H9 (cell line): ENCODE measurements at regions not wholly inside any gene's neighbourhood (a gene's known extent, or its start where the extent isn't known, plus 50 kb on each side); places are given as distances from the start of the nearest gene placed in this dataset.

Source experiments
- DNase-seq: peaks from one replicate; pipeline ENCODE4 v3.0.0-alpha.2; 2017
- H2AFZ ChIP-seq: one replicate; pipeline ENCODE4 v1.6.1; 2013; ENCODE audit warnings: mild to moderate bottlenecking, low read length, control low read depth, moderate library complexity
- H2AK5ac ChIP-seq: 2 replicates; pipeline ENCODE4 v1.6.1; 2013; ENCODE audit warnings: low read length, control low read depth, mixed read lengths; ENCODE audit not compliant: insufficient read length
- H2BK120ac ChIP-seq: one replicate; pipeline ENCODE4 v1.6.1; 2013; ENCODE audit warnings: low read depth, mild to moderate bottlenecking, low read length, control low read depth, inconsistent platforms; ENCODE audit not compliant: poor library complexity, severe bottlenecking
- H2BK12ac ChIP-seq: 2 replicates; pipeline ENCODE4 v1.6.1; 2013; ENCODE audit warnings: low read length, control low read depth, mixed read lengths, low read depth; ENCODE audit not compliant: insufficient read length
- H2BK15ac ChIP-seq: 2 replicates; pipeline ENCODE4 v1.6.1; 2013; ENCODE audit warnings: low read depth, low read length, control low read depth
- H2BK20ac ChIP-seq: one replicate; pipeline ENCODE4 v1.6.1; 2013; ENCODE audit warnings: low read depth, mild to moderate bottlenecking, low read length, control low read depth, inconsistent platforms; ENCODE audit not compliant: poor library complexity, severe bottlenecking
- H2BK5ac ChIP-seq: 2 replicates; pipeline ENCODE4 v1.6.1; 2013; ENCODE audit warnings: low read length, control low read depth, mixed read lengths; ENCODE audit not compliant: insufficient read length
- H3K14ac ChIP-seq: 2 replicates; pipeline ENCODE4 v1.6.1; 2013; ENCODE audit warnings: low read length, control low read depth; ENCODE audit not compliant: insufficient read depth
- H3K18ac ChIP-seq: 2 replicates; pipeline ENCODE4 v1.6.1; 2013; ENCODE audit warnings: low read depth, mild to moderate bottlenecking, mixed read lengths, low read length, control low read depth; ENCODE audit not compliant: insufficient read length
- H3K23ac ChIP-seq: 2 replicates; pipeline ENCODE4 v1.6.1; 2013; ENCODE audit warnings: low read length, control low read depth, mixed read lengths, low read depth; ENCODE audit not compliant: insufficient read length
- H3K23me2 ChIP-seq: 2 replicates; pipeline ENCODE4 v1.6.1; 2013; ENCODE audit warnings: low read depth, mild to moderate bottlenecking, mixed read lengths, low read length, control low read depth; ENCODE audit not compliant: insufficient read length, poor library complexity, severe bottlenecking
- H3K27ac ChIP-seq: 2 replicates; pipeline ENCODE4 v1.5.1; 2013; ENCODE audit warnings: low read length, control low read depth, mixed read lengths, low read depth; ENCODE audit not compliant: insufficient read length
- H3K27me3 ChIP-seq: 2 replicates; pipeline ENCODE4 v1.6.1; 2013; ENCODE audit warnings: low read length, control low read depth, inconsistent platforms; ENCODE audit not compliant: insufficient read depth
- H3K4ac ChIP-seq: 2 replicates; pipeline ENCODE4 v1.6.1; 2013; ENCODE audit warnings: low read depth, mild to moderate bottlenecking, control low read depth, inconsistent platforms, low read length, moderate library complexity
- H3K4me1 ChIP-seq: 2 replicates; pipeline ENCODE4 v1.6.1; 2013; ENCODE audit warnings: low read length, control low read depth, inconsistent platforms; ENCODE audit not compliant: insufficient read depth
- H3K4me2 ChIP-seq: 2 replicates; pipeline ENCODE4 v1.6.1; 2013; ENCODE audit warnings: low read length, control low read depth, mixed read lengths; ENCODE audit not compliant: insufficient read length, insufficient read depth
- H3K56ac ChIP-seq: 2 replicates; pipeline ENCODE4 v1.6.1; 2013; ENCODE audit warnings: low read depth, mild to moderate bottlenecking, mixed read lengths, low read length, control low read depth; ENCODE audit not compliant: insufficient read length
- H3K79me1 ChIP-seq: 2 replicates; pipeline ENCODE4 v1.6.1; 2013; ENCODE audit warnings: low read depth, mild to moderate bottlenecking, moderate library complexity, low read length, control low read depth, inconsistent platforms; ENCODE audit not compliant: insufficient read depth, poor library complexity, severe bottlenecking
- H3K79me2 ChIP-seq: 2 replicates; pipeline ENCODE4 v1.6.1; 2013; ENCODE audit warnings: low read length, control low read depth, inconsistent platforms; ENCODE audit not compliant: insufficient read depth
- H3K9ac ChIP-seq: 2 replicates; pipeline ENCODE4 v1.6.1; 2013; ENCODE audit warnings: low read length, control low read depth, mixed read lengths; ENCODE audit not compliant: insufficient read length; ENCODE audit errors: extremely low read depth
- H3K9me3 ChIP-seq: one replicate; pipeline ENCODE4 v1.6.1; 2013; ENCODE audit warnings: low read depth, low read length, inconsistent platforms; ENCODE audit not compliant: control insufficient read depth
- H3T11ph ChIP-seq: one replicate; pipeline ENCODE4 v1.6.1; 2013; ENCODE audit warnings: mild to moderate bottlenecking, low read length, control low read depth, inconsistent platforms
- H4K20me1 ChIP-seq: one replicate; pipeline ENCODE4 v1.6.1; 2013; ENCODE audit not compliant: control insufficient read depth, insufficient read length, insufficient read depth
- H4K5ac ChIP-seq: 2 replicates; pipeline ENCODE4 v1.6.1; 2013; ENCODE audit warnings: low read depth, mild to moderate bottlenecking, mixed read lengths, low read length, control low read depth; ENCODE audit not compliant: insufficient read length
- H4K8ac ChIP-seq: replicated peaks from 2 replicates; pipeline ENCODE4 v1.6.1; 2013; ENCODE audit warnings: low read length, control low read depth, mixed read lengths, low read depth; ENCODE audit not compliant: insufficient read length
- H4K91ac ChIP-seq: 2 replicates; pipeline ENCODE4 v1.6.1; 2013; ENCODE audit warnings: low read depth, mild to moderate bottlenecking, moderate library complexity, mixed read lengths, low read length, control low read depth; ENCODE audit not compliant: insufficient read length
- H3K27ac Mint-ChIP-seq, 3 experiments: 2 replicates in 2 of 3; 3 replicates in 1 of 3; pipeline ENCODE4 v1.8.0; 2020 to 2021; ENCODE audit warnings: mixed read lengths in 3 of 3, mild to moderate bottlenecking in 1 of 3, moderate library complexity in 1 of 3
- H3K27me3 Mint-ChIP-seq: 2 replicates; pipeline ENCODE4 v1.8.0; 2021; ENCODE audit warnings: low read depth, mild to moderate bottlenecking, moderate library complexity, mixed read lengths
- H3K36me3 Mint-ChIP-seq, 3 experiments: 2 replicates in 2 of 3; 3 replicates in 1 of 3; pipeline ENCODE4 v1.8.0; 2020 to 2021; ENCODE audit warnings: low read depth in 3 of 3, mixed read lengths in 3 of 3; ENCODE audit not compliant: insufficient read depth in 1 of 3
- H3K4me1 Mint-ChIP-seq, 2 experiments: 2 replicates each; pipeline ENCODE4 v1.8.0; 2020; ENCODE audit warnings: mixed read lengths in 2 of 2
- H3K4me3 Mint-ChIP-seq, 2 experiments: 2 replicates in 1 of 2; 3 replicates in 1 of 2; pipeline ENCODE4 v1.8.0; 2020 to 2021; ENCODE audit warnings: mild to moderate bottlenecking in 2 of 2, mixed read lengths in 2 of 2, moderate library complexity in 1 of 2
- H3K9me3 Mint-ChIP-seq, 2 experiments: 2 replicates in 1 of 2; 3 replicates in 1 of 2; pipeline ENCODE4 v1.8.0; 2020; ENCODE audit warnings: mild to moderate bottlenecking in 2 of 2, mixed read lengths in 2 of 2, moderate library complexity in 1 of 2
- CTCF ChIP-seq: fragments of 200-600 bp; sonication (generic); conservative IDR thresholded peaks from 3 replicates; pipeline ENCODE4 v1.8.0; 2021; ENCODE audit warnings: antibody characterized with exemption, mild to moderate bottlenecking
- WGBS: extraction: QIAGEN DNeasy Blood & Tissue Kit; methylation state at CpG from one replicate; pipeline ENCODE4 v1.1.7; 2013; ENCODE audit warnings: missing lambda C conversion rate, low lambda C conversion rate, mixed read lengths; ENCODE audit not compliant: insufficient read length; ENCODE audit errors: extremely low coverage; 5-methylcytosine and 5-hydroxymethylcytosine counted together

DNA sequence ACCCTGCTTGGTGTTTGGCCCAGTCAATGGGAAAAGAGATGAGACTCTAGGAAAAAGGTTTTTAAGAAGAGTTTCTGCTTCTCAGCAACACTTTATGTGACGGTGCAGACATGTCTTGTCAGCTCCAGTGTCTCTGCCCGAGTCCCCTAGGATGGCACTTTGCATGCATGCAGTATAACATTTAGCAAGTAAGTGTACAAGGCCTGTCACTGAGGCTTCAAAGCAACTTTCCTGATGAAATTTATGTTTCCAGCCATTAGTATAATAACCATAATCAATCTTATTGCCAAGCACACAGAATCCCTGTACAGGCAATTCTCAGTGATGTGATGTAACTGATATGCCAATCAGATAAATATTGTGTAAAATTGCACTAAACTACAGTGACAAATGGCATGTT is 248.1 kb upstream of the PLET1 start:
- H3K56ac ChIP-seq: no peak overlapping the region
- no peak overlapping the region for H2BK20ac ChIP-seq
- H2AK5ac ChIP-seq: no peak overlapping the region
- Mint-ChIP-seq H3K9me3 (no peaks in the 10 kb centered on the region), H3K27me3 (peaks cover 2% of the 10 kb centered on the region; the same call in 1 of the 2 replicates), H3K27ac (no peak overlapping the region), H3K4me3 (no peak overlapping the region), H3K4me1 (peaks cover 0 to 7% of the 10 kb centered on the region in 2 experiments; a peak in 2 of 4 replicates), H3K36me3 (no peaks in the 10 kb centered on the region)
- H3K79me1 ChIP-seq: no peaks in the 10 kb centered on the region
- no peak for TF ChIP-seq CTCF
- H3K14ac ChIP-seq: no peak overlapping the region
- H2BK15ac ChIP-seq: no peak overlapping the region
- H3K4ac ChIP-seq: no peak overlapping the region
- no peak overlapping the region for H3K9ac ChIP-seq
- H3K18ac ChIP-seq: no peak overlapping the region
- no peak overlapping the region for H3K27ac ChIP-seq
- H3K79me2 ChIP-seq: no peaks in the 10 kb centered on the region
- H3K23ac ChIP-seq: no peak overlapping the region
- WGBS: no CpG with 5 or more reads among the region's 2 CpGs
- H2BK12ac ChIP-seq: no peak overlapping the region
- H3K27me3 ChIP-seq: no peaks in the 10 kb centered on the region
- H4K5ac ChIP-seq: no peak overlapping the region
- H3K4me1 ChIP-seq: no peaks in the 10 kb centered on the region
- H3K9me3 ChIP-seq: no peaks in the 10 kb centered on the region
- no peak overlapping the region for H3K4me2 ChIP-seq
- H2AFZ ChIP-seq: no peak overlapping the region
- H4K91ac ChIP-seq: no peak overlapping the region
- no peaks in the 10 kb centered on the region for H3K23me2 ChIP-seq
- no peak overlapping the region for H2BK5ac ChIP-seq
- DNase-seq: no peak
- H2BK120ac ChIP-seq: no peak overlapping the region
- no peak overlapping the region for H4K8ac ChIP-seq
- no peaks in the 10 kb centered on the region for H4K20me1 ChIP-seq
- no peak overlapping the region for H3T11ph ChIP-seq
